Keratinocyte (primary cell): ENCODE measurements at regions not wholly inside any gene's neighbourhood (a gene's known extent, or its start where the extent isn't known, plus 50 kb on each side); places are given as distances from the start of the nearest gene placed in this dataset.

Experiments used
- DNase-seq: peaks from one replicate; pipeline ENCODE4 v3.0.0-alpha.2; 2011; ENCODE audit warnings: low read depth, missing footprints, low spot score
- FAIRE-seq: peaks from 2 replicates; lab custom pipeline; 2011; peaks lifted over from hg19 to GRCh38; lab: Jason Lieb, UNC
- H2AFZ ChIP-seq: 2 replicates; pipeline ENCODE4 v1.6.0; 2012; ENCODE audit warnings: low read length, control low read depth, inconsistent platforms; ENCODE audit not compliant: control insufficient read depth
- H3K27ac ChIP-seq: 2 replicates; pipeline ENCODE4 v1.5.1; 2011; ENCODE audit warnings: low read length; ENCODE audit not compliant: control insufficient read depth, insufficient read depth
- H3K27me3 ChIP-seq: 3 replicates; pipeline ENCODE4 v1.6.0; 2011; ENCODE audit warnings: low read length; ENCODE audit not compliant: control insufficient read depth, insufficient read depth; ENCODE audit errors: extremely low read depth
- H3K36me3 ChIP-seq, 2 experiments: 2 replicates in 1 of 2; 3 replicates in 1 of 2; pipeline ENCODE4 v1.5.1; 2011; ENCODE audit warnings: low read length in 2 of 2, mild to moderate bottlenecking in 1 of 2; ENCODE audit not compliant: control insufficient read depth in 2 of 2, insufficient read depth in 2 of 2; ENCODE audit errors: extremely low read depth in 1 of 2
- H3K4me1 ChIP-seq: 3 replicates; pipeline ENCODE4 v1.5.1; 2011; ENCODE audit warnings: low read length; ENCODE audit not compliant: control insufficient read depth, insufficient read depth; ENCODE audit errors: extremely low read depth
- H3K4me2 ChIP-seq: 3 replicates; pipeline ENCODE4 v1.6.0; 2011; ENCODE audit warnings: low read depth, low read length; ENCODE audit not compliant: control insufficient read depth, insufficient read depth; ENCODE audit errors: extremely low read depth
- H3K4me3 ChIP-seq, 3 experiments: fragments of 200-600 bp in 1 of 3; sonication (generic) in 1 of 3; 2 replicates in 2 of 3; 3 replicates in 1 of 3; pipeline ENCODE4 v1.5.1; 2011 to 2016; ENCODE audit warnings: low read length in 3 of 3, mild to moderate bottlenecking in 3 of 3, control low read depth in 2 of 3, inconsistent platforms in 1 of 3, low read depth in 1 of 3, mixed read lengths in 1 of 3, mixed run types in 1 of 3, moderate library complexity in 1 of 3; ENCODE audit not compliant: control insufficient read depth in 2 of 3, insufficient read depth in 2 of 3; ENCODE audit errors: extremely low read depth in 1 of 3
- H3K79me2 ChIP-seq: 2 replicates; pipeline ENCODE4 v1.6.0; 2012; ENCODE audit warnings: low read length; ENCODE audit not compliant: control insufficient read depth, insufficient read depth
- H3K9ac ChIP-seq: 3 replicates; pipeline ENCODE4 v1.6.0; 2011; ENCODE audit warnings: low read length; ENCODE audit not compliant: control insufficient read depth, insufficient read depth; ENCODE audit errors: extremely low read depth
- H3K9me1 ChIP-seq: 3 replicates; pipeline ENCODE4 v1.6.0; 2011; ENCODE audit warnings: low read length; ENCODE audit not compliant: control insufficient read depth, insufficient read depth; ENCODE audit errors: extremely low read depth
- H3K9me3 ChIP-seq: 2 replicates; pipeline ENCODE4 v1.5.1; 2012; ENCODE audit warnings: low read depth, low read length; ENCODE audit not compliant: control insufficient read depth
- H4K20me1 ChIP-seq: 3 replicates; pipeline ENCODE4 v1.6.0; 2011; ENCODE audit warnings: low read length; ENCODE audit not compliant: control insufficient read depth, insufficient read depth; ENCODE audit errors: extremely low read depth
- CTCF ChIP-seq, 3 experiments: IDR thresholded peaks in 1 of 3; conservative IDR thresholded peaks in 1 of 3; optimal IDR thresholded peaks in 1 of 3; 2 replicates in 2 of 3; 3 replicates in 1 of 3; pipeline versions ENCODE3 to v1.5.1; 2011; ENCODE audit warnings: low read length in 3 of 3, mild to moderate bottlenecking in 3 of 3, moderate library complexity in 2 of 3, control low read depth in 1 of 3, inconsistent platforms in 1 of 3; ENCODE audit not compliant: insufficient read depth in 2 of 3; ENCODE audit errors: extremely low read depth in 1 of 3
- EZH2 ChIP-seq: IDR thresholded peaks from one replicate; pipeline ENCODE4 v1.6.1; 2012; ENCODE audit warnings: inconsistent platforms, mild to moderate bottlenecking, low read length, moderate library complexity
- dilution Hi-C: fragments of 300-500 bp; cut with MboI; formaldehyde crosslinking; loops from one replicate; pipeline ENCODE4 v1.7.0; 2020; ENCODE audit warnings: low sequenced_read_pairs; ENCODE audit not compliant: extremely low pct_ligation_motif_present

- H3K4me2 ChIP-seq, result no peak overlapping the region
- TF ChIP-seq CTCF (optimal IDR thresholded peaks at IDR 0.05 in 1 of 3, IDR thresholded peaks at IDR 0.05 in 1 of 3, conservative IDR thresholded peaks at IDR 0.05 in 1 of 3; ENCODE audit: extremely low read depth in 1 of 3, insufficient read depth in 2 of 3, low read length in 3 of 3), result no peak
- no peak for TF ChIP-seq EZH2
- H4K20me1 ChIP-seq, result no peaks in the 10 kb centered on the region
- DNase-seq (no peak), FAIRE-seq (no peak)
- H3K27me3 ChIP-seq, result no peaks in the 10 kb centered on the region
- H3K9me3 ChIP-seq, result no peaks in the 10 kb centered on the region
- H3K4me1 ChIP-seq, result no peaks in the 10 kb centered on the region
- H3K9me1 ChIP-seq, result no peaks in the 10 kb centered on the region
- no peak overlapping the region for H3K9ac ChIP-seq
- no peak overlapping the region for H3K27ac ChIP-seq
- no peak overlapping the region for H3K4me3 ChIP-seq
- dilution Hi-C loops, result no loop called here
- no peaks in the 10 kb centered on the region for H3K79me2 ChIP-seq
- no peaks in the 10 kb centered on the region for H3K36me3 ChIP-seq
- no peak overlapping the region for H2AFZ ChIP-seq
Measured at GRCh38 chr4:152023674-152024073, 262.9 kb upstream of the GATB start.

GRCh38 chr4:152022543-152022942 lies 261.7 kb upstream of the GATB start:
- Histone ChIP-seq H3K4me2 (no peak overlapping the region), H3K4me1 (no peaks in the 10 kb centered on the region), H3K9me1 (no peaks in the 10 kb centered on the region), H4K20me1 (no peaks in the 10 kb centered on the region), H3K4me3 (no peak overlapping the region), H3K9me3 (no peaks in the 10 kb centered on the region), H3K79me2 (no peaks in the 10 kb centered on the region), H3K27ac (no peak overlapping the region), H2AFZ (no peak overlapping the region), H3K36me3 (no peaks in the 10 kb centered on the region), H3K27me3 (peaks cover 4% of the 10 kb centered on the region), H3K9ac (no peak overlapping the region)
- DNase-seq (no peak), FAIRE-seq (no peak)
- dilution Hi-C loops, result no loop called here
- TF ChIP-seq CTCF (optimal IDR thresholded peaks at IDR 0.05 in 1 of 3, IDR thresholded peaks at IDR 0.05 in 1 of 3, conservative IDR thresholded peaks at IDR 0.05 in 1 of 3; ENCODE audit: extremely low read depth in 1 of 3, insufficient read depth in 2 of 3, low read length in 3 of 3) (no peak), EZH2 (no peak)
